H1 (cell line): ENCODE measurements at regions not wholly inside any gene's neighbourhood (a gene's known extent, or its start where the extent isn't known, plus 50 kb on each side); places are given as distances from the start of the nearest gene placed in this dataset.

ENCODE experiments used
- CTCF ChIA-PET: fragments of 300-600 bp; sonication (Branson Sonifier 250); formaldehyde crosslinking; loops from one replicate; lab custom pipeline; 2021; ENCODE audit not compliant: partially characterized antibody; lab: Charles Lee
- POLR2A ChIA-PET: fragments of 300-600 bp; sonication (Branson Sonifier 250); formaldehyde crosslinking; loops from one replicate; lab custom pipeline; 2021; ENCODE audit warnings: inconsistent platforms; ENCODE audit not compliant: partially characterized antibody; lab: Charles Lee
- DNase-seq, 2 experiments: peaks; one replicate each; pipeline versions ENCODE4 v3.0.0 to v3.0.0-alpha.2; 2010 to 2022; ENCODE audit warnings: low spot score in 2 of 2, low read depth in 1 of 2, mixed read lengths in 1 of 2
- FAIRE-seq: peaks from 2 replicates; lab custom pipeline; 2011; peaks lifted over from hg19 to GRCh38; lab: Jason Lieb, UNC
- H2AFZ ChIP-seq: 2 replicates; pipeline ENCODE4 v1.8.1; 2012; ENCODE audit warnings: low read length, inconsistent platforms
- H2AK5ac ChIP-seq: 2 replicates; pipeline ENCODE4 v1.6.1; 2013; ENCODE audit warnings: low read depth, low read length
- H2BK120ac ChIP-seq: replicated peaks from 2 replicates; pipeline ENCODE3; 2013; ENCODE audit warnings: low read depth, low read length, inconsistent platforms
- H2BK12ac ChIP-seq: 2 replicates; pipeline ENCODE4 v1.6.1; 2013; ENCODE audit warnings: low read depth, low read length
- H2BK15ac ChIP-seq: 2 replicates; pipeline ENCODE4 v1.6.1; 2013; ENCODE audit warnings: low read length
- H2BK20ac ChIP-seq: 2 replicates; pipeline ENCODE4 v1.6.1; 2013; ENCODE audit warnings: low read length
- H2BK5ac ChIP-seq: 2 replicates; pipeline ENCODE4 v1.6.1; 2013; ENCODE audit warnings: low read depth, low read length
- H3K14ac ChIP-seq: 2 replicates; pipeline ENCODE4 v1.6.1; 2013; ENCODE audit warnings: inconsistent platforms; ENCODE audit not compliant: insufficient read length
- H3K18ac ChIP-seq: 2 replicates; pipeline ENCODE4 v1.6.1; 2013; ENCODE audit warnings: low read length; ENCODE audit errors: extremely low read depth
- H3K23ac ChIP-seq: 2 replicates; pipeline ENCODE4 v1.6.1; 2013; ENCODE audit warnings: inconsistent platforms; ENCODE audit not compliant: insufficient read length
- H3K23me2 ChIP-seq: 2 replicates; pipeline ENCODE4 v1.6.1; 2013; ENCODE audit warnings: low read depth, low read length
- H3K27ac ChIP-seq: 2 replicates; pipeline ENCODE4 v1.6.1; 2011; ENCODE audit warnings: low read depth, low read length, inconsistent platforms
- H3K27me3 ChIP-seq, 4 experiments: replicated peaks in 1 of 4; 1 replicate in 1 of 4; 2 replicates in 3 of 4; pipeline versions ENCODE4 v1.6.1 to v1.8.1; 2011 to 2013; ENCODE audit warnings: low read length in 3 of 4, mild to moderate bottlenecking in 3 of 4, inconsistent platforms in 2 of 4, mixed read lengths in 2 of 4, moderate library complexity in 1 of 4; ENCODE audit not compliant: control insufficient read depth in 3 of 4, insufficient read depth in 3 of 4; ENCODE audit errors: extremely low read depth in 1 of 4
- H3K36me3 ChIP-seq, 4 experiments: 2 replicates each; pipeline versions ENCODE4 v1.6.1 to v1.8.1; 2011 to 2013; ENCODE audit warnings: mild to moderate bottlenecking in 4 of 4, low read length in 3 of 4, moderate library complexity in 2 of 4, control low read depth in 1 of 4, inconsistent platforms in 1 of 4; ENCODE audit not compliant: insufficient read depth in 4 of 4, control insufficient read depth in 2 of 4
- H3K4ac ChIP-seq: replicated peaks from 2 replicates; pipeline ENCODE3; 2013; ENCODE audit warnings: low read length, low read depth, mixed read lengths, inconsistent platforms; ENCODE audit not compliant: insufficient read length
- H3K4me1 ChIP-seq, 4 experiments: replicated peaks in 1 of 4; 1 replicate in 1 of 4; 2 replicates in 3 of 4; pipeline versions ENCODE4 v1.6.1 to v1.8.1; 2011 to 2013; ENCODE audit warnings: low read length in 3 of 4, inconsistent platforms in 2 of 4, mixed read lengths in 1 of 4; ENCODE audit not compliant: insufficient read depth in 4 of 4, control insufficient read depth in 3 of 4
- H3K4me2 ChIP-seq, 2 experiments: 2 replicates each; pipeline versions ENCODE4 v1.6.1 to v1.8.1; 2011 to 2013; ENCODE audit warnings: low read depth in 2 of 2, low read length in 2 of 2, control low read depth in 1 of 2, inconsistent platforms in 1 of 2, mild to moderate bottlenecking in 1 of 2; ENCODE audit not compliant: insufficient read depth in 1 of 2
- H3K4me3 ChIP-seq, 4 experiments: fragments of 200-600, 300-600 bp in 1 of 4; sonication (generic), shearing (Covaris generic), sonication (Bioruptor Twin) in 1 of 4; 2 replicates each; pipeline versions ENCODE4 v1.5.1 to v1.8.1; 2011 to 2016; ENCODE audit warnings: low read length in 4 of 4, low read depth in 3 of 4, control low read depth in 2 of 4, inconsistent platforms in 2 of 4, mild to moderate bottlenecking in 2 of 4, mixed read lengths in 1 of 4, moderate library complexity in 1 of 4; ENCODE audit not compliant: insufficient read depth in 2 of 4; ENCODE audit errors: extremely low read depth in 1 of 4
- H3K56ac ChIP-seq: replicated peaks from 2 replicates; pipeline ENCODE3; 2013; ENCODE audit warnings: low read depth, mild to moderate bottlenecking, mixed read lengths, low read length, inconsistent platforms; ENCODE audit not compliant: insufficient read length
- H3K79me1 ChIP-seq: 2 replicates; pipeline ENCODE4 v1.6.1; 2013; ENCODE audit warnings: low read depth, low read length, control low read depth
- H3K79me2 ChIP-seq, 2 experiments: 2 replicates each; pipeline versions ENCODE4 v1.6.1 to v1.8.1; 2012 to 2013; ENCODE audit warnings: low read length in 2 of 2, mild to moderate bottlenecking in 2 of 2, inconsistent platforms in 1 of 2; ENCODE audit not compliant: insufficient read depth in 2 of 2, control insufficient read depth in 1 of 2
- H3K9ac ChIP-seq, 4 experiments: replicated peaks in 1 of 4; 1 replicate in 1 of 4; 2 replicates in 3 of 4; pipeline versions ENCODE4 v1.6.1 to v1.8.1; 2011 to 2013; ENCODE audit warnings: low read depth in 3 of 4, low read length in 3 of 4, control low read depth in 2 of 4, mild to moderate bottlenecking in 2 of 4, moderate library complexity in 2 of 4, inconsistent platforms in 1 of 4; ENCODE audit errors: extremely low read depth in 1 of 4
- H3K9me3 ChIP-seq, 2 experiments: 2 replicates each; pipeline versions ENCODE4 v1.6.1 to v1.8.1; 2012 to 2013; ENCODE audit warnings: mild to moderate bottlenecking in 2 of 2, moderate library complexity in 2 of 2, control low read depth in 1 of 2, inconsistent platforms in 1 of 2, low read depth in 1 of 2, low read length in 1 of 2, mixed read lengths in 1 of 2; ENCODE audit not compliant: insufficient read depth in 2 of 2
- H4K20me1 ChIP-seq, 2 experiments: replicated peaks in 1 of 2; 2 replicates each; pipeline versions ENCODE3 to v1.8.1; 2011 to 2013; ENCODE audit warnings: inconsistent platforms in 2 of 2, low read length in 2 of 2, mild to moderate bottlenecking in 1 of 2; ENCODE audit not compliant: insufficient read depth in 2 of 2, control insufficient read depth in 1 of 2
- H4K5ac ChIP-seq: 2 replicates; pipeline ENCODE4 v1.6.1; 2013; ENCODE audit warnings: low read length, low read depth, mixed read lengths, inconsistent platforms; ENCODE audit not compliant: insufficient read length
- H4K8ac ChIP-seq: 2 replicates; pipeline ENCODE4 v1.8.0; 2013; ENCODE audit warnings: mild to moderate bottlenecking, moderate library complexity, low read length, inconsistent platforms; ENCODE audit not compliant: insufficient read depth; ENCODE audit errors: extremely low read depth
- H4K91ac ChIP-seq: replicated peaks from 2 replicates; pipeline ENCODE3; 2013; ENCODE audit warnings: low read length, mixed read lengths, inconsistent platforms; ENCODE audit not compliant: insufficient read length
- EZH2 ChIP-seq: fragments of 200-600 bp; sonication (generic); IDR thresholded peaks from 2 replicates; pipeline ENCODE4 v1.7.1; 2012; ENCODE audit warnings: low read depth, mild to moderate bottlenecking, moderate library complexity, low read length, inconsistent platforms; ENCODE audit not compliant: severe bottlenecking
- POU5F1 ChIP-seq: IDR thresholded peaks from 2 replicates; pipeline ENCODE4 v1.6.1; 2011; ENCODE audit warnings: low read depth, mild to moderate bottlenecking, low read length, moderate library complexity
- WGBS, 2 experiments: shearing (Covaris generic) in 1 of 2; methylation state at CpG; one replicate each; pipeline versions ENCODE4 v1.1.6 to v1.1.7; 2013 to 2015; ENCODE audit warnings: low lambda C conversion rate in 2 of 2, mixed read lengths in 2 of 2, inconsistent platforms in 1 of 2, low coverage in 1 of 2, missing lambda C conversion rate in 1 of 2; ENCODE audit not compliant: insufficient replicate concordance in 2 of 2, insufficient coverage in 1 of 2, insufficient read length in 1 of 2; ENCODE audit errors: extremely low coverage in 1 of 2, missing lambda C conversion rate in 1 of 2; 5-methylcytosine and 5-hydroxymethylcytosine counted together

GRCh38 chr17:11094331-11094730 lies 146.7 kb upstream of the SHISA6 start:
- Histone ChIP-seq H3K27ac (no peak overlapping the region), H2BK5ac (no peak overlapping the region), H3K23ac (no peak overlapping the region), H3K79me1 (no peaks in the 10 kb centered on the region), H3K23me2 (no peaks in the 10 kb centered on the region), H2BK20ac (no peak overlapping the region), H2AK5ac (no peak overlapping the region), H3K9me3 (no peaks in the 10 kb centered on the region), H3K27me3 (no peaks in the 10 kb centered on the region), H3K79me2 (no peaks in the 10 kb centered on the region), H3K4ac (no peak overlapping the region), H3K9ac (no peak overlapping the region), H3K4me2 (no peak overlapping the region), H3K18ac (no peak overlapping the region), H2AFZ (no peak overlapping the region), H4K91ac (no peak overlapping the region), H3K4me3 (no peak overlapping the region), H3K4me1 (peaks cover 0 to 5% (median under 1%) of the 10 kb centered on the region in 4 experiments; a peak in 1 of 7 replicates), H3K14ac (no peak overlapping the region), H3K56ac (no peak overlapping the region), H4K5ac (no peak overlapping the region), H2BK12ac (no peak overlapping the region), H3K36me3 (no peaks in the 10 kb centered on the region), H4K20me1 (no peaks in the 10 kb centered on the region), H2BK120ac (no peak overlapping the region), H2BK15ac (no peak overlapping the region), H4K8ac (no peak overlapping the region)
- CTCF ChIA-PET = interaction anchor here (0.6 kb wide), 2 partner anchors 18 to 209 kb away, joined by 3 to 4 read pairs; no protein-coding TSS in a partner anchor
- POLR2A ChIA-PET = no interaction called here
- 91% methylated on average over 14 of the region's 14 CpGs; no CpG with 5 or more reads in 1 of the 2 experiments for WGBS, 2 experiments
- DNase-seq (no peak), FAIRE-seq (no peak)
- TF ChIP-seq POU5F1 (no peak), EZH2 (no peak)
